ENCODE measurements at regions not wholly inside any gene's neighbourhood (a gene's known extent, or its start where the extent isn't known, plus 50 kb on each side); places are given as distances from the start of the nearest gene placed in this dataset.

DNA sequence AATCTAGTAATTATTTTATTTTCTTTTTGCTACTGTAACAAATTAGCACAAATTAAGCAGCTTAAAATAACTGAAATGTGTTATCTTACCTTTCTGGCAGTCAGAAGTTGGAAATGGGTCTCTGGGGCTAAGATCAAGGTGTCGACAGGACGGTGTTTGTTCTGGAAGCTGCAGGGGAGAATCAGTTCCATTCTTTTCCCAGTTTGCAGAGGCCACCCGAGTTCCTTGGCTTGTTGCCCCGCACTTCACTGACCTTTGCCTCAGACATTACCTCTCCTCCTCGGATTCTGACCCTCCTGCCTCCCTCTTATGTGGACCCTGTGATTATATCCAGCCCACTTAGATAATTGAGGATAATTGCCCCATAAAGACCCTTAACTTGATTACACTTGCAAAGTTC is 61.0 kb upstream of the MAF start:
- peaks cover 15% of the 10 kb centered on the region for H3K4me1 ChIP-seq (ENCODE audit: control insufficient read depth, insufficient read depth, low read length)
- no peak overlapping the region for H3K4me3 ChIP-seq (ENCODE audit: low read length)
- no peak overlapping the region for H3K9ac ChIP-seq (ENCODE audit: low read depth, low read length)
- H3K4me2 ChIP-seq (ENCODE audit: low read length), result no peak overlapping the region
- H3K36me3 ChIP-seq (ENCODE audit: insufficient read depth, low read length), result no peaks in the 10 kb centered on the region
- no peaks in the 10 kb centered on the region for H3K9me3 ChIP-seq (replicated peaks; ENCODE audit: low read length)
- peaks cover 18% of the 10 kb centered on the region for H3K27me3 ChIP-seq (ENCODE audit: control insufficient read depth, insufficient read depth, low read length)

DNA sequence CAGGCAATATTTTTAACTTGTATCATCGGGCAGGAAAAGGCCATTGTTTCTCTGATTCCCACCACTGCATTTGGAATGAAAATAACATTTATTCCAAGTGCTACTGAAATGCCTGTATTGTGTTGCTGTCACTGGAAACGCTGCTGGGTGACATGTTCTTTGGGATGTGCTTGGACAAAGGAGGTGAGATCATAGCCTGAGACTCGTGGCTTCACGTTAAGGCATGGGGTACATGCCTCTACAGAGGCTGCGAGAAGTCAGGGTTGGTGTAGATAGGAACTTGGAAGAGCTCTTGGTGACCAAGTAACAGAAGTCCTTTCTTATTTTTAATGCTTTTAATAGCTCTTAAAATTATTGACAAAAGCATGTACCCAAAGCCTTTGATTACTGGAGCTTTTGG is 58.8 kb upstream of the MAF start:
- peaks cover 16% of the 10 kb centered on the region for H3K4me1 ChIP-seq (ENCODE audit: control insufficient read depth, insufficient read depth, low read length)
- H3K4me3 ChIP-seq (ENCODE audit: low read length), result no peak overlapping the region
- no peaks in the 10 kb centered on the region for H3K36me3 ChIP-seq (ENCODE audit: insufficient read depth, low read length)
- H3K27me3 ChIP-seq (ENCODE audit: control insufficient read depth, insufficient read depth, low read length), result peaks cover 9% of the 10 kb centered on the region
- no peak overlapping the region for H3K9ac ChIP-seq (ENCODE audit: low read depth, low read length)
- H3K9me3 ChIP-seq (replicated peaks; ENCODE audit: low read length), result no peaks in the 10 kb centered on the region
- no peak overlapping the region for H3K4me2 ChIP-seq (ENCODE audit: low read length)

DNA sequence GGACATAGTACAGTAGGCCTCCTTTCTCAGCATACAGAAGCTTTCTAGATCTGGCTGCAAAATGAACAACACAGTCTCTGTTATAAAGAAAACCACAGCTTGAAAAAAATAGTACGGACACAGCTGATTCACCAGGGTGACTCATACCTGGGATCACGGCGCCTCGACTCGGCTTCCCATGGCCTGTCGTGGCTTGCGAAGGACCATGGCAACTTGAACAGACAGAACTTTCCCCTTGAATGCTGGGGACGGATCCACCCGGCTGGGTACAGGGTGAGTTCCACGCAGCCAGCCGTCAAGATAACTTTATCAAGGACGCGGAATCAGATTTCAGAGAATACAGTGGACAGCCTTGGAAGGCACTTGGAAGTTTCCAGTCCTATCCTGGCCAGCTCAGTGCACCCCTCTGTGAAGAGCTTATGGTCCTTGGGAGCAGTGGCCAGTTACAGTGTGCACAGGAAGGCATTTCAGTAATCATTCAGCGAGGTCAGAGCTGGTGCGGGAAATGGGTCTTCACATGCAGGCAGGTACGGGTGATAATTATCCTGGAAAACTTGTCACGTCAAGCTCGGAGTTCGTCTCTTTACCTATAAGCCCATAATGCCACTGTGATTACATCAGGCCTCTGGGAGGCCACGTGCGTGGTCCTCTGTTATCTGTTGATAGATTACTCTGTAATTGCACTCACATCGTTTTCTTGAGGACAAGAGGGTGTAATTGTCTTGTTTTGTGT is 57.9 kb upstream of the MAF start:
- H3K4me3 ChIP-seq (ENCODE audit: low read length), result no peak overlapping the region
- peaks cover 16% of the 10 kb centered on the region for H3K4me1 ChIP-seq (ENCODE audit: control insufficient read depth, insufficient read depth, low read length)
- H3K9ac ChIP-seq (ENCODE audit: low read depth, low read length), result no peak overlapping the region
- peaks cover 15% of the 10 kb centered on the region for H3K27me3 ChIP-seq (ENCODE audit: control insufficient read depth, insufficient read depth, low read length)
- H3K9me3 ChIP-seq (replicated peaks; ENCODE audit: low read length), result no peaks in the 10 kb centered on the region
- peak overlapping the region; percentile 24 for H3K4me2 ChIP-seq (ENCODE audit: low read length)
- no peaks in the 10 kb centered on the region for H3K36me3 ChIP-seq (ENCODE audit: insufficient read depth, low read length)

DNA sequence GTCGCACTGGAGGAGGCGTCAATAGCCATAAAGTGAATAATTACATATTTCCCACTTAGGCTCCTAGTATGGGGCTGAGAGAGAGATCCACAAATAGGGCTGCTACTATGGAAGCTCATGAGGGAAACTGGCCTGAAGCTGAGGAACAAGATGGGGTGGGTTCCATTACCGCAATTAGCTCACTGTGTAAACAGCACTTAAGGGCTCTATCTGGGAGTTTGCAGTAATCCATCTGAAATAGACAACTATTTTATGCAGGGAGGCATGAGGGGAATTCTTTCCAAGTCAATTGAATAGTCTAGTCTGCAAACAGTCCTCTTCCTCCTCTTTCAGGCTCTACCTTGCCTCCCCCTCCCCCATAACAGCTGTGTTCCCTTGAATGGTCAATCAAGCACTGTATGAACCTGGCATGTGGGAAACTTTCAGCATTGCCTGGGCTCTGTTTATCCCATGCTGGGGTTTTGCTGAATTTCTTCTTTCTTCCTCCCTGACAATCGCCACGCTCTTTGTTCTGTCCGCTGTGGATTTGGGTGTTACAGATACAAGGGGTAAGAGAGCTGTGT is 56.1 kb upstream of the MAF start:
- Histone ChIP-seq H3K27me3 (ENCODE audit: control insufficient read depth, insufficient read depth, low read length) (peaks cover 11% of the 10 kb centered on the region), H3K4me1 (ENCODE audit: control insufficient read depth, insufficient read depth, low read length) (peaks cover 17% of the 10 kb centered on the region), H3K36me3 (ENCODE audit: insufficient read depth, low read length) (no peaks in the 10 kb centered on the region), H3K9me3 (replicated peaks; ENCODE audit: low read length) (no peaks in the 10 kb centered on the region), H3K4me2 (ENCODE audit: low read length) (no peak overlapping the region), H3K9ac (ENCODE audit: low read depth, low read length) (no peak overlapping the region), H3K4me3 (ENCODE audit: low read length) (no peak overlapping the region)

DNA sequence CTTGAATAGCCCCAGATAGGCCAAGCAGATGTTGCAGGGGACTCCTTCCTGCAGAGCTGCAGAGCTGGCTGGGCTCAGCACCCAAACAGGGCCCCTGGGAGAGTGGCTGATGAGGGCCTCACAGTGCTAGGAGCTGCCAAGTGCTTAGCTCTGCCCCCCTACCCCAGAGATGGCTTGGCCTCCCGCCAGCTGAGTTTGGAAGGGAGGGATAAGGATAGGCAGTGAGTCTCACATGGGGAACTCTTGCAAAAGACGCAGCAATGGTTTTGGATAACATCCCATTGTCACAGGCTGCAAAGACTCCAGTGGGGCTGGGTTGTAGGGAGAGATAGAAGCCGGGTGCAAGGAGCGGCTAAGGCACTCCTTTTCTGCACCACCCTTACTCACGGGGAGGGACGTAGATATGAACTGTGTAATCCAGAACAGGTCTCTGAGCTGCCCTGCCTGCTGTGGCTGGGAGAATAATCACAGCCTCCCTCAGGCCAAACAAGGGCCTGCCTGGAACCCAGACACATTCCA is 52.9 kb upstream of the MAF start:
- no peaks in the 10 kb centered on the region for H3K36me3 ChIP-seq (ENCODE audit: insufficient read depth, low read length)
- H3K4me2 ChIP-seq (ENCODE audit: low read length), result no peak overlapping the region
- no peak overlapping the region for H3K4me3 ChIP-seq (ENCODE audit: low read length)
- no peaks in the 10 kb centered on the region for H3K9me3 ChIP-seq (replicated peaks; ENCODE audit: low read length)
- H3K4me1 ChIP-seq (ENCODE audit: control insufficient read depth, insufficient read depth, low read length), result peaks cover 19% of the 10 kb centered on the region
- peaks cover 13% of the 10 kb centered on the region for H3K27me3 ChIP-seq (ENCODE audit: control insufficient read depth, insufficient read depth, low read length)
- H3K9ac ChIP-seq (ENCODE audit: low read depth, low read length), result no peak overlapping the region

DNA sequence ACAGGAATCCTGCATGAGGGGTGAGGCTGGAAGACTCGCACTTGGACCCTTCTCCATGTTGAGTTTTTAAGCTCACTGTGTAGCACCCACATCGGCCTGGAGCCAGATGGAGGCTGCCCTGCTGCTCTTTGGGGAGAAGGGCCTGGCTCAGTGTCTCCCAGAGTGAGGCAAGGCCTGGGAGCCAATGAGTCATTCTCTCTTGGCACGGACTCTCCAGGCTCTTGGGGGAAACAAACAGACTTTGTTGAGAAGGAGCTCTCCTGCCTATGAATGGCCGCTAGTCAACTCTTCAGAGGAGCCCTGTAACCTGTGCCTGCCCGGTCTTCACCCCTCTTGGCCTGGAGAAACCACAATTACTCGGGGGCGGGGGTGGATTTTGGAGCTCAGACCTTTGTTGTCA is 50.8 kb upstream of the MAF start:
- Histone ChIP-seq H3K27me3 (ENCODE audit: control insufficient read depth, insufficient read depth, low read length) (peaks cover 13% of the 10 kb centered on the region), H3K4me1 (ENCODE audit: control insufficient read depth, insufficient read depth, low read length) (peaks cover 7% of the 10 kb centered on the region), H3K9ac (ENCODE audit: low read depth, low read length) (no peak overlapping the region), H3K36me3 (ENCODE audit: insufficient read depth, low read length) (no peaks in the 10 kb centered on the region), H3K4me3 (ENCODE audit: low read length) (no peak overlapping the region), H3K9me3 (replicated peaks; ENCODE audit: low read length) (no peaks in the 10 kb centered on the region), H3K4me2 (ENCODE audit: low read length) (no peak overlapping the region)
